ENCODE measurements at regions not wholly inside any gene's neighbourhood (a gene's known extent, or its start where the extent isn't known, plus 50 kb on each side); places are given as distances from the start of the nearest gene placed in this dataset.
A peak's percentile ranks its signal among the peaks of the same experiment; 100 is the strongest.
"Not testable (repeated sequence)": the region's sequence is repeated elsewhere in the genome, so short reads cannot be mapped to it uniquely, and the experiment has no call there.

- DNase-seq (ENCODE audit: low read depth) = no peak
These were observed 234.5 kb downstream of the DLEU7 start for GRCh38 chr13:50609011-50609410.

GRCh38 chr13:50610238-50610637 is 233.3 kb downstream of the DLEU7 start:
- no peak for DNase-seq (ENCODE audit: low read depth)

- DNase-seq (ENCODE audit: low read depth) = no peak
These were observed 232.2 kb downstream of the DLEU7 start for GRCh38 chr13:50611117-50611781.

- no peak for DNase-seq (ENCODE audit: low read depth)
These were observed 230.8 kb downstream of the DLEU7 start for GRCh38 chr13:50612717-50613116.

- no peak for DNase-seq (ENCODE audit: low read depth)
These were observed 230.1 kb downstream of the DLEU7 start for GRCh38 chr13:50613356-50613831.

GRCh38 chr13:50615234-50615633 is 228.3 kb downstream of the DLEU7 start:
- no peak for DNase-seq (ENCODE audit: low read depth)

GRCh38 chr13:50616101-50616500 is 227.4 kb downstream of the DLEU7 start:
- no peak for DNase-seq (ENCODE audit: low read depth)

GRCh38 chr13:50617134-50617721 is 226.3 kb downstream of the DLEU7 start:
- DNase-seq (ENCODE audit: low read depth) = peak; percentile 94

- no peak for DNase-seq (ENCODE audit: low read depth)
These were observed 225.3 kb downstream of the DLEU7 start for GRCh38 chr13:50618206-50618605.

GRCh38 chr13:50626101-50626547 is 217.4 kb downstream of the DLEU7 start:
- peak; percentile 75 for DNase-seq (ENCODE audit: low read depth)

- DNase-seq (ENCODE audit: low read depth) = no peak
These were observed 216.4 kb downstream of the DLEU7 start for GRCh38 chr13:50627111-50627510.

GRCh38 chr13:50628512-50628911 is 215.0 kb downstream of the DLEU7 start:
- not testable (repeated sequence) for DNase-seq (ENCODE audit: low read depth)

- DNase-seq (ENCODE audit: low read depth) = no peak
These were observed 214.0 kb downstream of the DLEU7 start for GRCh38 chr13:50629497-50629896.

- DNase-seq (ENCODE audit: low read depth) = no peak
These were observed 213.5 kb downstream of the DLEU7 start for GRCh38 chr13:50629966-50630365.

- no peak for DNase-seq (ENCODE audit: low read depth)
These were observed 212.5 kb downstream of the DLEU7 start for GRCh38 chr13:50631041-50631440.

- DNase-seq (ENCODE audit: low read depth) = no peak
These were observed 209.2 kb downstream of the DLEU7 start for GRCh38 chr13:50634339-50634738.

- no peak for DNase-seq (ENCODE audit: low read depth)
These were observed 208.0 kb downstream of the DLEU7 start for GRCh38 chr13:50635504-50635903.

GRCh38 chr13:50636007-50636704 is 207.3 kb downstream of the DLEU7 start:
- DNase-seq (ENCODE audit: low read depth) = no peak

GRCh38 chr13:50643060-50643459 is 200.4 kb downstream of the DLEU7 start:
- no peak for DNase-seq (ENCODE audit: low read depth)

GRCh38 chr13:50644081-50644871 is 199.2 kb downstream of the DLEU7 start:
- no peak for DNase-seq (ENCODE audit: low read depth)

GRCh38 chr13:50645092-50645491 is 198.4 kb downstream of the DLEU7 start:
- no peak for DNase-seq (ENCODE audit: low read depth)

GRCh38 chr13:50646070-50646469 is 197.4 kb downstream of the DLEU7 start:
- peak; percentile 46 for DNase-seq (ENCODE audit: low read depth)
